ENCODE measurements at regions not wholly inside any gene's neighbourhood (a gene's known extent, or its start where the extent isn't known, plus 50 kb on each side); places are given as distances from the start of the nearest gene placed in this dataset.

GRCh38 chr11:130765951-130766649, 150.2 kb downstream of the SNX19 start:
- in situ Hi-C loops (cut with HindIII; ENCODE audit: low pct_unique_long_range_greater_than_20kb, low sequenced_read_pairs), result no loop called here
- peaks cover 10% of the 10 kb centered on the region; the same call in 1 of the 2 replicates for H3K4me1 ChIP-seq (ENCODE audit: control insufficient read depth, insufficient read depth, low read length)
- H3K4me3 ChIP-seq (ENCODE audit: low read depth in 2 of 2, low read length in 2 of 2), result no peak overlapping the region
- peak overlapping the region; percentile 44; the same call in 1 of the 2 replicates for H3K27ac ChIP-seq (ENCODE audit: low read length)
- ATAC-seq, result no peak
- ChIA-PET POLR2A (no interaction called here), CTCF (no interaction called here)
- BruUV-seq (replicated peaks), result no TSS peak
- no peaks in the 10 kb centered on the region for H3K27me3 ChIP-seq (ENCODE audit: control insufficient read depth, insufficient read depth, low read length)
- no peaks in the 10 kb centered on the region for H3K36me3 ChIP-seq (ENCODE audit: control insufficient read depth, insufficient read depth, low read length)
- H3K9me3 ChIP-seq (ENCODE audit: control insufficient read depth, insufficient read depth, low read depth, low read length), result no peaks in the 10 kb centered on the region
- no peak for TF ChIP-seq REST (IDR thresholded peaks at IDR 0.05; ENCODE audit: insufficient read depth in 1 of 2, low read depth in 2 of 2, low read length in 1 of 2)
- TF ChIP-seq CTCF (IDR thresholded peaks at IDR 0.05), result no peak
- TF ChIP-seq SIN3A (IDR thresholded peaks at IDR 0.05; ENCODE audit: borderline replicate concordance, insufficient read depth, low read depth, low read length), result no peak
- TF ChIP-seq POLR2AphosphoS5 (IDR thresholded peaks at IDR 0.05; ENCODE audit: low read depth, low read length), result no peak
- TF ChIP-seq TCF7L2 (IDR thresholded peaks at IDR 0.05; ENCODE audit: low read depth, low read length), result no peak
- intact Hi-C loops (cut with micrococcal nuclease; ENCODE audit: unreplicated experiment), result no loop called here
- no peak for DNase-seq (ENCODE audit: low read depth, low spot score)

GRCh38 chr11:130766650-130767565, 149.4 kb downstream of the SNX19 start:
- ChIA-PET POLR2A (no interaction called here), CTCF (no interaction called here)
- no peak for DNase-seq (ENCODE audit: low read depth, low spot score)
- Histone ChIP-seq H3K36me3 (ENCODE audit: control insufficient read depth, insufficient read depth, low read length) (no peaks in the 10 kb centered on the region), H3K27me3 (ENCODE audit: control insufficient read depth, insufficient read depth, low read length) (no peaks in the 10 kb centered on the region), H3K9me3 (ENCODE audit: control insufficient read depth, insufficient read depth, low read depth, low read length) (no peaks in the 10 kb centered on the region), H3K27ac (ENCODE audit: low read length) (peak overlapping the region; percentile 14; the same call in 1 of the 2 replicates), H3K4me3 (ENCODE audit: low read depth in 2 of 2, low read length in 2 of 2) (no peak overlapping the region), H3K4me1 (ENCODE audit: control insufficient read depth, insufficient read depth, low read length) (peaks cover 10% of the 10 kb centered on the region; the same call in 1 of the 2 replicates)
- no peak for ATAC-seq
- in situ Hi-C loops (cut with HindIII; ENCODE audit: low pct_unique_long_range_greater_than_20kb, low sequenced_read_pairs) (no loop called here), intact Hi-C loops (cut with micrococcal nuclease; ENCODE audit: unreplicated experiment) (no loop called here)
- no TSS peak for BruUV-seq (replicated peaks)
- TF ChIP-seq SIN3A (IDR thresholded peaks at IDR 0.05; ENCODE audit: borderline replicate concordance, insufficient read depth, low read depth, low read length), result no peak
- no peak for TF ChIP-seq POLR2AphosphoS5 (IDR thresholded peaks at IDR 0.05; ENCODE audit: low read depth, low read length)
- no peak for TF ChIP-seq TCF7L2 (IDR thresholded peaks at IDR 0.05; ENCODE audit: low read depth, low read length)
- no peak for TF ChIP-seq REST (IDR thresholded peaks at IDR 0.05; ENCODE audit: insufficient read depth in 1 of 2, low read depth in 2 of 2, low read length in 1 of 2)
- TF ChIP-seq CTCF (IDR thresholded peaks at IDR 0.05), result no peak

Data from Panc1 (cell line).